Uterus (tissue), 3 donors: ENCODE measurements at regions not wholly inside any gene's neighbourhood (a gene's known extent, or its start where the extent isn't known, plus 50 kb on each side); places are given as distances from the start of the nearest gene placed in this dataset.

Experiments used
- DNase-seq, 2 donors: peaks; one replicate each; pipeline ENCODE4 v3.0.0-alpha.2; 2019 to 2020
- H3K27ac ChIP-seq, 2 donors: fragments of 200-600 bp; sonication (generic); 1 replicate in 1 of 2; 2 replicates in 1 of 2; pipeline ENCODE4 v1.5.1; 2016 to 2018
- H3K27me3 ChIP-seq, 2 donors: fragments of 200-600 bp; sonication (generic); one replicate each; pipeline ENCODE4 v1.5.1; 2018 to 2019; ENCODE audit warnings: control low read depth in 1 of 2
- H3K36me3 ChIP-seq, 2 donors: fragments of 200-600 bp; sonication (generic); one replicate each; pipeline ENCODE4 v1.5.1; 2019; ENCODE audit warnings: control low read depth in 1 of 2
- H3K4me1 ChIP-seq, 2 donors: fragments of 200-600 bp; sonication (generic); one replicate each; pipeline ENCODE4 v1.5.1; 2018 to 2019; ENCODE audit warnings: control low read depth in 1 of 2
- H3K4me3 ChIP-seq, 2 donors: fragments of 200-600 bp; sonication (generic); 1 replicate in 1 of 2; 2 replicates in 1 of 2; pipeline ENCODE4 v1.5.1; 2018 to 2019; ENCODE audit warnings: mild to moderate bottlenecking in 1 of 2
- H3K9me3 ChIP-seq, 2 donors: fragments of 200-600 bp; sonication (generic); one replicate each; pipeline ENCODE4 v1.5.1; 2019; ENCODE audit warnings: control low read depth in 1 of 2
- POLR2A ChIP-seq, 2 donors: fragments of 450-650 bp; IDR thresholded peaks; one replicate each; pipeline ENCODE4 v1.6.1; 2016; ENCODE audit warnings: antibody characterized with exemption in 2 of 2, mild to moderate bottlenecking in 1 of 2, moderate library complexity in 1 of 2
- intact Hi-C: fragments of 100-400 bp; cut with DNase I; formaldehyde crosslinking; loops from one replicate; pipeline ENCODE4 v1.15.1; 2023; ENCODE audit warnings: low total_unique reads
- TF ChIP-seq, protein P1 (sequence below), 4 experiments: fragments of 200-600 bp in 2 of 4; fragments of 450-650 bp in 2 of 4; sonication (generic) in 2 of 4; IDR thresholded peaks; one replicate each; pipeline ENCODE4 v1.5.1; 2016 to 2019; ENCODE audit warnings: antibody characterized with exemption in 4 of 4, mild to moderate bottlenecking in 2 of 4, moderate library complexity in 1 of 4
- donor health status: DM: yes; HTN: yes; CAD: no.

DNA sequence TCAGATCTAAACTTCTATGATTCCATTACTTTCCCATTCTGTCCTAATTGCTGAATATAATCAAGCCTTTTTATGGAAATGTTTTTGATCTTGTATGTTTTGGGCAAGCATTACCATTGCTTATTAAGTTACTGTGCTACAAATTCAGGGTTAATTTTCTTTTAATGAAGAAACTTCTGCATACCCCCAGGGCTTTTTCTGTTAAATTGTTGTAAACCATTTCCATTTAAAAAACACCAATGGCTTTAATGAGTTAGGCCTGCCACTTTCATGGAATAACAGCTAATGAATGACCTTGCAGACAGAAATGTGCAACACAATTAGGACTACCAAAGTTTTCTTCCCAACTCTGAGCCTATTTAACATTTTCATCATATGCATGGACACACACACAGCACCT, 150.0 kb downstream of the DIPK2A start:
- TF ChIP-seq, protein P1, sequence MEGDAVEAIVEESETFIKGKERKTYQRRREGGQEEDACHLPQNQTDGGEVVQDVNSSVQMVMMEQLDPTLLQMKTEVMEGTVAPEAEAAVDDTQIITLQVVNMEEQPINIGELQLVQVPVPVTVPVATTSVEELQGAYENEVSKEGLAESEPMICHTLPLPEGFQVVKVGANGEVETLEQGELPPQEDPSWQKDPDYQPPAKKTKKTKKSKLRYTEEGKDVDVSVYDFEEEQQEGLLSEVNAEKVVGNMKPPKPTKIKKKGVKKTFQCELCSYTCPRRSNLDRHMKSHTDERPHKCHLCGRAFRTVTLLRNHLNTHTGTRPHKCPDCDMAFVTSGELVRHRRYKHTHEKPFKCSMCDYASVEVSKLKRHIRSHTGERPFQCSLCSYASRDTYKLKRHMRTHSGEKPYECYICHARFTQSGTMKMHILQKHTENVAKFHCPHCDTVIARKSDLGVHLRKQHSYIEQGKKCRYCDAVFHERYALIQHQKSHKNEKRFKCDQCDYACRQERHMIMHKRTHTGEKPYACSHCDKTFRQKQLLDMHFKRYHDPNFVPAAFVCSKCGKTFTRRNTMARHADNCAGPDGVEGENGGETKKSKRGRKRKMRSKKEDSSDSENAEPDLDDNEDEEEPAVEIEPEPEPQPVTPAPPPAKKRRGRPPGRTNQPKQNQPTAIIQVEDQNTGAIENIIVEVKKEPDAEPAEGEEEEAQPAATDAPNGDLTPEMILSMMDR (IDR thresholded peaks at IDR 0.05): no peak
- TF ChIP-seq POLR2A (IDR thresholded peaks at IDR 0.05): no peak
- intact Hi-C loops: no loop called here

DNA sequence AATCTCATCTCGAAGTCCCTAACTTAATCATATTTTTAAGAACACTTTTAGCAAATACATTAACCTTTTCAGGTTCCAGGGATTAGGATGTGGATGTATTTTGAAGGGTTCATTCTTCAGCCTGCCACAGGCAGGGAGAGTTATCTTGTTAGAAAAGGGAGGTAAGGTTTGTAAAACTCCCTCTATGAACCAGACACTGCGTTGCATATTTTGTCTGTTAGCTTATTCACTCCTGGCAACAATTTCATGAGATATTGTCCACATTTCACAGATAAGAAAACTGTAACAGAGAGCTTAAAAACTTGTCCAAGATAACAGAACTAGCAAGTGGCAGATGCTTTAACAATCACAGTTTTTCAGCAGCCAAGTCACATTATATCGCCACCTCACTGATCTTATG, 155.4 kb downstream of the DIPK2A start:
- intact Hi-C loops: no loop called here
- Histone ChIP-seq H3K4me3 (no peak overlapping the region), H3K36me3 (no peaks in the 10 kb centered on the region), H3K9me3 (no peaks in the 10 kb centered on the region), H3K4me1 (no peaks in the 10 kb centered on the region), H3K27me3 (no peaks in the 10 kb centered on the region), H3K27ac (no peak overlapping the region)
- no peak for TF ChIP-seq POLR2A (IDR thresholded peaks at IDR 0.05)
- TF ChIP-seq, protein P1 (IDR thresholded peaks at IDR 0.05): no peak
- no peak for DNase-seq

More for the DNA sequence above, 150.0 kb downstream of the DIPK2A start:
- no peaks in the 10 kb centered on the region for H3K36me3 ChIP-seq
- no peak overlapping the region for H3K27ac ChIP-seq
- H3K9me3 ChIP-seq: no peaks in the 10 kb centered on the region
- H3K4me1 ChIP-seq: no peaks in the 10 kb centered on the region
- H3K27me3 ChIP-seq: no peaks in the 10 kb centered on the region
- no peak overlapping the region for H3K4me3 ChIP-seq
- DNase-seq: no peak

DNA sequence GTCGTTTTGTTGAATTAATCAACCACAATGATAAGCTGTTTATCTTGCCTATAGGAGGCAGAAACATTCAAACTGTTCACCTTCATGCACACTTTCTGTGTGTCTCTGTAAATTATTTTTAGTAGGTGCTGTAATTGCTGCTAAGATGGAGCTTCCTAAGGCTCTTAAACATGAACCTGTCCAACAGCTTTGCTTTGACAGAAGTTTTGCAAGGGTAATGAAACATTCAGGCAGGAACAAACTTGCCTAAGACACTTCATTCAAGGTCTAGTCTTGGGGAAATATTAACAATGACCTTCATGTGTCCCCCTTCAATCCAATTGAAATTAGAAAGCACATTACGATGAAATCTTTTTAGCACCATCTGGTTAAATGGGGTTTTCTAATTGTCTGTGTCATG, 156.1 kb downstream of the DIPK2A start:
- no peaks in the 10 kb centered on the region for H3K4me1 ChIP-seq
- intact Hi-C loops: no loop called here
- H3K27ac ChIP-seq: no peak overlapping the region
- H3K4me3 ChIP-seq: no peak overlapping the region
- H3K27me3 ChIP-seq: no peaks in the 10 kb centered on the region
- H3K9me3 ChIP-seq: no peaks in the 10 kb centered on the region
- DNase-seq: no peak
- H3K36me3 ChIP-seq: no peaks in the 10 kb centered on the region
- TF ChIP-seq, protein P1 (IDR thresholded peaks at IDR 0.05): no peak
- no peak for TF ChIP-seq POLR2A (IDR thresholded peaks at IDR 0.05)

DNA sequence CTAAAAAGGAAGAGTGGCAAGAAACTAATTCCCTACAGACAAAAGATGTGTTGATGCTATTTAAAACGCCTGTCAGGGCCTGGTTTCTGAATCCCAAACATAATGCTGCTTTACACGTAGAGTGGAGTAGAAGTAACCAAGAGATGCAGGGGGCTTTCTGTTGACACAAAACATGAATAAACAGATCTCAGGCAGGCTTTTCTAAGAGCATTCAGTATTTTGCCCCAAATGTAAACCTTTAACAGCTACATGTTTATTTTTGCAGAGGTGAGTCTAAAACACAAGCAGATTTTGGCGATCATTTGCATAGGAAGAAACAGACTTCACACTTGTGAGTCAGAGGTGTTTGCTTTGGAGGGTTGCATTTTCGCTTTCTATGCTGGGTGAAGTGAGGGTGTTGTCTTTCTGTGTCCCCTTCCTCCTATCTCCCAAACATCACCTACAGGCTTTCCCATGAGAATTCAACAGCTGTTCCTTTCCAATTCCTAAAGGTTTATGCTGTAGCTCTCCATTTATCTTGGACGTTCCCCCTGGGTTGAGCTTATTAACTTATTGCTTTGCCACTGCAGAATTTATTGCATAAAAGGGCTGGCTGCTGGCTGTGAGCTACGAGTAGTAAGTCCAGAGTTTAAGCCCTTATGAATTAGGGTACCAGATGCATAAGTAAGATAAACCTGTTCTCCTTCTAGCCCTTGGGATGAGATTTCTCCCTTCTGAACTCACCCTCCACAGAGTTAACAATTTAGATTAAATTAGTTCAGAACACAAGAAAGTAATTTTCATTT, 156.7 kb downstream of the DIPK2A start:
- H3K4me3 ChIP-seq: no peak overlapping the region
- intact Hi-C loops: no loop called here
- DNase-seq: no peak
- H3K27ac ChIP-seq: no peak overlapping the region
- no peaks in the 10 kb centered on the region for H3K4me1 ChIP-seq
- H3K27me3 ChIP-seq: no peaks in the 10 kb centered on the region
- no peaks in the 10 kb centered on the region for H3K9me3 ChIP-seq
- TF ChIP-seq, protein P1 (IDR thresholded peaks at IDR 0.05): no peak
- no peak for TF ChIP-seq POLR2A (IDR thresholded peaks at IDR 0.05)
- H3K36me3 ChIP-seq: no peaks in the 10 kb centered on the region

DNA sequence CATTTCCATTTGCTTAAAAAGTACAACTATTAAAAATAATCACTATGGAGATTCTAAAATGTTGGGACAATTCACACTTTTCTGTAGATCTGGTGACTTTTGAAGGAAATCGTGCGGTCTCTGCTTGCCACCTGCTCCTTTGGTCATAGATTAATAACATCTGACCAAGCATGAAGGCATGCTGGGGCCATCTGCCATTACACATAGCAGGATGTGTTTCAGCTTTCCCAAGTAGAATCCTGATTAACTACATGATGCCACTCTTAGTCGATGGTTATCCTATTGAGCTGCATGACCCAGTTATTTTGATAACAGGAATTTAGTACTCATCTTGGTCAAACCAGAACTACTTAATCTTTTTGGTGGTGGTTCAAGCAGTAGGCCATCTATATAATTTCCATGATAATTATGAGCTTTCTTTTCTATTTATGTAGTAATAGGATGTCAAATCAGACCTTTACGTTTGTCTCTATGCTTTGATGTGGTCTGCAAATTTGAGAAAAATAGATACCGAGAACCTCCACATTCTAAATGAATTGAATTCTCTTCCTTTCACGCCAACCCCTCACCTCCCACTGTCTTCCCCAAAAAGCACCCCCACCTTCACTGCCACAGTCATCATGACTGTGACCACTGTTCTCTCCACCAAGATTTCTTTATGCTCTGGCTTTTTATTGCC, 158.1 kb downstream of the DIPK2A start:
- TF ChIP-seq, protein P1 (IDR thresholded peaks at IDR 0.05): no peak
- TF ChIP-seq POLR2A (IDR thresholded peaks at IDR 0.05): no peak
- Histone ChIP-seq H3K9me3 (no peaks in the 10 kb centered on the region), H3K27me3 (no peaks in the 10 kb centered on the region), H3K4me1 (no peaks in the 10 kb centered on the region), H3K27ac (no peak overlapping the region), H3K36me3 (no peaks in the 10 kb centered on the region), H3K4me3 (no peak overlapping the region)
- intact Hi-C loops: no loop called here
- DNase-seq: no peak
